HepG2 (cell line): ENCODE measurements at regions not wholly inside any gene's neighbourhood (a gene's known extent, or its start where the extent isn't known, plus 50 kb on each side); places are given as distances from the start of the nearest gene placed in this dataset.

Experiments used
- ATAC-seq: fragments of 200-7000 bp; cut with Tn5 transposase; 3 replicates; pipeline ENCODE4 v1.9.1; 2020; ENCODE audit warnings: mild to moderate bottlenecking, moderate library complexity
- BruUV-seq: library from RNA; stranded (reverse); fragments of 400-500 nt; replicated peaks from 2 replicates; lab custom pipeline; 2021; lab: Mats Ljungman, UMichigan
- CTCF ChIA-PET: fragments of 300-600 bp; formaldehyde crosslinking; extraction: SDS; loops from one replicate; lab custom pipeline; 2021; ENCODE audit warnings: low total read pairs, inconsistent platforms, low intra/inter-chr PET ratio; lab: Yijun Ruan, JAX
- POLR2A ChIA-PET: fragments of 350-600 bp; sonication (Branson Sonifier 250); formaldehyde crosslinking; loops from one replicate; lab custom pipeline; 2020; ENCODE audit warnings: antibody characterized with exemption, inconsistent platforms; lab: Yijun Ruan, JAX
- DNase-seq: peaks from one replicate; pipeline ENCODE4 v3.0.0-alpha.2; 2015; ENCODE audit warnings: low spot score
- FAIRE-seq: peaks from 3 replicates; lab custom pipeline; 2011; peaks lifted over from hg19 to GRCh38; lab: Jason Lieb, UNC
- H2AFZ ChIP-seq: one replicate; pipeline ENCODE4 v1.6.1; 2011; ENCODE audit warnings: low read length, inconsistent platforms
- H3K27ac ChIP-seq: fragments of 300-600 bp; 3 replicates; pipeline ENCODE4 v1.8.0; 2011; ENCODE audit warnings: mixed run types, mild to moderate bottlenecking, mixed read lengths, low read length, inconsistent platforms; ENCODE audit not compliant: insufficient read depth; ENCODE audit errors: extremely low read length
- H3K27me3 ChIP-seq, 2 experiments: fragments of 200-600 bp in 1 of 2; 2 replicates in 1 of 2; 3 replicates in 1 of 2; pipeline versions ENCODE4 v1.6.0 to v1.8.0; 2011; ENCODE audit warnings: low read length in 2 of 2, mild to moderate bottlenecking in 2 of 2, moderate library complexity in 2 of 2, inconsistent platforms in 1 of 2; ENCODE audit not compliant: insufficient read depth in 2 of 2, control insufficient read depth in 1 of 2
- H3K36me3 ChIP-seq, 2 experiments: fragments of 200-600 bp in 1 of 2; replicated peaks in 1 of 2; 2 replicates in 1 of 2; 3 replicates in 1 of 2; pipeline versions ENCODE4 v1.5.1 to v1.8.0; 2011; ENCODE audit warnings: low read length in 2 of 2, inconsistent platforms in 1 of 2; ENCODE audit not compliant: insufficient read depth in 2 of 2, control insufficient read depth in 1 of 2
- H3K4me1 ChIP-seq: 2 replicates; pipeline ENCODE4 v1.5.1; 2012; ENCODE audit warnings: low read length, inconsistent platforms; ENCODE audit not compliant: insufficient read depth
- H3K4me2 ChIP-seq: 2 replicates; pipeline ENCODE4 v1.6.0; 2011; ENCODE audit warnings: low read depth, low read length, inconsistent platforms
- H3K4me3 ChIP-seq, 3 experiments: fragments of 200-600 bp in 1 of 3; sonication (generic), shearing (Covaris generic) in 1 of 3; replicated peaks in 1 of 3; 2 replicates each; pipeline ENCODE4 v1.5.1; 2011 to 2016; ENCODE audit warnings: low read length in 3 of 3, inconsistent platforms in 2 of 3, low read depth in 2 of 3, mild to moderate bottlenecking in 2 of 3, control low read depth in 1 of 3, mixed read lengths in 1 of 3; ENCODE audit not compliant: insufficient read depth in 1 of 3
- H3K79me2 ChIP-seq: one replicate; pipeline ENCODE4 v1.6.1; 2011; ENCODE audit warnings: low read length, inconsistent platforms; ENCODE audit not compliant: insufficient read depth
- H3K9ac ChIP-seq: 2 replicates; pipeline ENCODE4 v1.6.0; 2011; ENCODE audit warnings: mild to moderate bottlenecking, low read depth, low read length, inconsistent platforms; ENCODE audit not compliant: insufficient read depth
- H3K9me3 ChIP-seq: 2 replicates; pipeline ENCODE4 v1.5.1; 2012; ENCODE audit warnings: mild to moderate bottlenecking, low read length
- H4K20me1 ChIP-seq: 2 replicates; pipeline ENCODE4 v1.6.0; 2011; ENCODE audit warnings: inconsistent platforms, mild to moderate bottlenecking, low read length, moderate library complexity; ENCODE audit not compliant: insufficient read depth
- GABPA ChIP-seq, 2 experiments: IDR thresholded peaks; 2 replicates each; pipeline ENCODE4 v1.6.1; 2011 to 2016; ENCODE audit warnings: low read depth in 2 of 2, low read length in 1 of 2, missing biosample characterization in 1 of 2, missing genetic modification characterization in 1 of 2
- MTA1 ChIP-seq: sonication (generic); formaldehyde crosslinking; IDR thresholded peaks from 2 replicates; pipeline ENCODE4 v1.4.0; 2020; ENCODE audit warnings: missing genetic modification reagents, mild to moderate bottlenecking, borderline replicate concordance
- PAX8 ChIP-seq: sonication (generic); formaldehyde crosslinking; IDR thresholded peaks from 2 replicates; pipeline ENCODE4 v1.8.0; 2022; ENCODE audit warnings: mild to moderate bottlenecking, missing genetic modification reagents, borderline replicate concordance
- SMARCC2 ChIP-seq: fragments of 450-650 bp; IDR thresholded peaks from 2 replicates; pipeline ENCODE4 v1.6.1; 2017; ENCODE audit warnings: antibody characterized with exemption, mild to moderate bottlenecking
- UBTF ChIP-seq: sonication (generic); formaldehyde crosslinking; IDR thresholded peaks from 2 replicates; pipeline ENCODE4 v1.4.0; 2020; ENCODE audit warnings: mild to moderate bottlenecking, missing genetic modification reagents
- ZKSCAN1 ChIP-seq: fragments of 150-350 bp; IDR thresholded peaks from 2 replicates; pipeline ENCODE4 v1.6.1; 2014; ENCODE audit warnings: low read length
- ZMAT3 ChIP-seq: sonication (generic); formaldehyde crosslinking; conservative IDR thresholded peaks from 2 replicates; pipeline ENCODE4 v1.7.0; 2021; ENCODE audit warnings: missing genetic modification reagents
- ZNF235 ChIP-seq: sonication (generic); formaldehyde crosslinking; IDR thresholded peaks from 2 replicates; pipeline ENCODE4 v1.8.1; 2023; ENCODE audit warnings: mild to moderate bottlenecking, missing genetic modification reagents, borderline replicate concordance
- WGBS: methylation state at CpG from one replicate; pipeline ENCODE4 v1.1.6; 2017; ENCODE audit warnings: low lambda C conversion rate; 5-methylcytosine and 5-hydroxymethylcytosine counted together
- in situ Hi-C: cut with HindIII; loops from 2 replicates; pipeline ENCODE4 v1.10.0; 2017; ENCODE audit warnings: low pct_unique_long_range_greater_than_20kb; ENCODE audit not compliant: extremely low pct_ligation_motif_present
- intact Hi-C: fragments of 100-400 bp; cut with micrococcal nuclease; formaldehyde crosslinking; loops from one replicate; pipeline ENCODE4 v1.10.0; 2022; ENCODE audit not compliant: unreplicated experiment

GRCh38 chr17:13705221-13705620, 103.5 kb upstream of the HS3ST3A1 start:
- intact Hi-C loops, result no loop called here

More at GRCh38 chr17:13705221-13705620, 103.5 kb upstream of the HS3ST3A1 start:
- H3K4me2 ChIP-seq, result no peak overlapping the region
- H3K36me3 ChIP-seq, result no peaks in the 10 kb centered on the region
- ATAC-seq (no peak), DNase-seq (no peak), FAIRE-seq (no peak)
- H3K79me2 ChIP-seq, result no peaks in the 10 kb centered on the region
- H2AFZ ChIP-seq, result no peak overlapping the region
- no peaks in the 10 kb centered on the region for H3K4me1 ChIP-seq
- ChIA-PET POLR2A (no interaction called here), CTCF (no interaction called here)
- no peak overlapping the region for H3K27ac ChIP-seq
- in situ Hi-C loops, result no loop called here
- no peak overlapping the region for H3K9ac ChIP-seq
- no peak overlapping the region for H3K4me3 ChIP-seq
- BruUV-seq, result no TSS peak
- H3K27me3 ChIP-seq, result no peaks in the 10 kb centered on the region; a peak in 1 of 5 replicates
- H4K20me1 ChIP-seq, result no peaks in the 10 kb centered on the region
- WGBS, result 12% methylated on average over 7 of the region's 7 CpGs
- no peak for TF ChIP-seq MTA1 (CRISPR knock-in tag)
- no peak for TF ChIP-seq PAX8 (CRISPR knock-in tag)
- no peak for TF ChIP-seq GABPA (IDR thresholded peaks at IDR 0.05; ENCODE audit: low read depth, low read length)
- TF ChIP-seq GABPA (CRISPR knock-in tag; IDR thresholded peaks at IDR 0.05; ENCODE audit: low read depth), result no peak
- TF ChIP-seq ZKSCAN1, result no peak
- no peak for TF ChIP-seq SMARCC2
- no peak for TF ChIP-seq UBTF (CRISPR knock-in tag)
- TF ChIP-seq ZMAT3 (CRISPR knock-in tag), result no peak
- TF ChIP-seq ZNF235 (CRISPR knock-in tag), result no peak
- H3K9me3 ChIP-seq, result no peaks in the 10 kb centered on the region
